HG03558 (cell line): ENCODE measurements at regions not wholly inside any gene's neighbourhood (a gene's known extent, or its start where the extent isn't known, plus 50 kb on each side); places are given as distances from the start of the nearest gene placed in this dataset.
"Not testable (repeated sequence)": the region's sequence is repeated elsewhere in the genome, so short reads cannot be mapped to it uniquely, and the experiment has no call there.

ENCODE experiments used
- ATAC-seq: cut with Tn5 transposase; IDR thresholded peaks from one replicate; pipeline ENCODE4 v1.9.1; 2021; ENCODE audit warnings: moderate number of reproducible peaks; ENCODE audit not compliant: unreplicated experiment; ENCODE audit errors: extremely low read depth

DNA sequence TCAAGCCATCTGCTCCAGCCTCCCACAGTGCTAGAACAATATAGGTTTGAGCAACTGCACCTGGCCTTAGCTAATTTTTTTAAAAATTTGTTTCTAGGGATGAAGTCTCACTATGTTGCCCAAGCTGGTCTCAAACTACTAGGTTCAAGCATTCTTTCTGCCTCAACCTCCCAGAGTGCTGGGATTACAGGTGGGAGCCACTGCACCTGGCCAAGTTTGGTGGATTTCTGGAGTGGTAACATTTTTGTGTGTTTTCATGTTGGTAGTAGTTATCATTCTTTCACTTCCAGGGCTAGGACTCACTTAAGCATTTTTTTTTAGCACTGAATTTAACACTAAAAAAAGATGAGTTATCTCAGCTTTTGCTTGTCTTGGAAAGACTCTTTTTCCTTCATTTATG is 328.0 kb upstream of the RGS6 start:
- ATAC-seq: no peak

DNA sequence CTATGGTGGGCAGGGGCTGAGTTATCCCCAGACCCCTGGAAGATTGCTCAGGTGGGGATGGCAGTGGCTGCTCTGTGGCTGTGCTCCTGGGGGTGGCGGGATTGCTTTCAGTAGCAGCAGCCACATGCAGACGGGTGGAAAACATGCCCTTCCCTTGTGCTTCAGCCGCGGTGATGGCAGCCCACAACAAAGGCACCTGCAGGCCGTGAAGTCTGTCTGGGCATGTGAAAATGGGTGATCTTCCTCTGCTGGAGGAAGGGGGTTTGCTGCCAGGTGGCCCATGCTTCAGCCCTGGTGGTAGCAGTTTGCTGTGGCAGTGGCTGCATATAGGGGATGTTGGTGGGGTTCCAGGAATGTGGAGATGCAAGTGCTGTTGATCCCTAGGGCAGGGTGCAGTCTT is 326.2 kb upstream of the RGS6 start:
- no peak for ATAC-seq

DNA sequence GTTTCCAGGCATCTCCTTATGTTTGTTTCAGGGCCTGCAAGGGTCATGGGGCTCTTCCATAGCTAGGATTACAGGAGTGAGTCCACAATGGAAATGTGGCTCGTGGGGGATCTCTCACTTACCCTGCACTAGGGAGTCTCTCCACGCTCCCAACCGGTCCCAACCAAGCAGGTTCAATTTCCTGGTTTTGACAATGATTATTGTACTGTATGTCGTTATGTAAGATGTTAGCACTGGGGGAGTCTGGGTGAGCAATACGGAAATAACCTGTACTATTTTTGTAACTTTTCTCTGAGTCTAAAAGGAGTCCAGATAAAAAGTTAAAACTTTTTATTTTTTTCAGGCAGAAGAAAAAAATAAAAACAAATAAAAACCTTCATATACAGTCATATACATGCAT is 325.7 kb upstream of the RGS6 start:
- ATAC-seq: no peak

DNA sequence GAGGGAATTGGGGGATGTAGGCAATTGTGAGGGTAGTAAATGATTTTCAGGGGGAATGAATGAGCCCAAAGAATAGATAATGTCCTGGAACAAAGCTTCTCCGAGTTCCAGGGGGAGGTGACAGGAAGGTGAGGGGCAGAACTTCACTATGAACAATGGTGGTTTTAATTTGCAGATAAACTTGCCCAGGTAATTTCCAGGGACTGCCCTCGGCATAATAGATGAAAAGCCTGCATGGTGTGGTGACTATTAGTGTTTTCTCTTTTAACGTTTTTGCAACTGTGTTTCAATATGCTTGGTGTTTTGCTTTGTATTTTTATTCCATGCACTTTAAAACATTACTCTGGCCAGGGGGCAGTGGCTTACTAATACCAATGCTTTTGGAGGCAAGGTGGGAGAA is 325.2 kb upstream of the RGS6 start:
- no peak for ATAC-seq

DNA sequence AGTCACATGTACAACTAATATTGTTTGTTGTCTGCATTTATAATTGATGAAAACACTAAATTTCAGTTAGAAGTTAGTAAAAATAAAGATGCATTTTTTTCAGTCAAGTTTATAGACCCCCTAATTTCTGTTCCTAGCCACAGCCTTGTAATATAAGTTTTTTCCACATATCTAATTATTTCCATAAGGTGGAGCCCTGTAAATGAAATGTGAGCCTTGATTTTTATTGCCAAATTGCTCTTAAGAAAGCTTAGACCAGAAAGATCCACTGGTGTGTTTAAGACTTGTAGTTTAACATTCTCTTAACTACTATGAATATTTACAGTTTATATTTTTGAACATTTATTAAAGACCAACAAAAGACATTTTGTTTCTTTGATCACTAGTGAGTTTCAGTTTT is 322.1 kb upstream of the RGS6 start:
- ATAC-seq: no peak

DNA sequence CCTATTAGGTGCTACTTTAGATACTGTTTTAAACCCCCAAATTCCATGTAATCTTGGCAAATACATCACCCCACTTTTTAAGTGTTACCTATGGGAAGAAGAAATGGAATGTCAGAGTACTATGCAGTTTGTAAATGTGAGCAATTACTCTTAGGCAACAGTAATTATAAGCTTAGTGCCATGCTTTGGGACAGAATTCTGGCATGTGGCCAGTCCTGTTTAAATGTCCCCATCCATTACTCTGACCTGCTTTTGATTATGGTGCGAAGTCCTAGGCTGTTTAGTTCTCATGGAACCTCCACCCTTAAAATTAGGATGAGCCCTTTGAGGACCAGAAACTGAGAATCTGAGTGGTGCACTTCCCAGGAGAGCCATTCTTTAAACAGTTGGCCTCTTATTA is 321.4 kb upstream of the RGS6 start:
- no peak for ATAC-seq

DNA sequence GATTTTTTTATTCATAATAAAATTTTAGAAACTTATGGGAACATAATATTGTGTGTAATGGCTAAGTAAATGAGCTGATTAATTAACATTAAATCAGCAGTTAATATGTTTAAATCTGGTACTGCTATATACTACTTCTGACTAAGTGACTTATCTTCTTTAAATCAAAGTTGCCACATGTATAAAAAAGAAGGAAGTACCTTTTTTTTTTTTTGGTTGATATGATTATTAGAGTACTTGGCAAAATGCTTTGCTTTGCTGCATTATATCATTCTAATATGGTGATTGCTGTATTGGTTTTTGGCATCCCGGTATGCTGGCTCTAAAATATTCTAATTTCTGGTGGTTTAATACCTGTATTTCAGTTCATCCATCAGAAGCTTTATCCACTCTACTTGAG is 319.1 kb upstream of the RGS6 start:
- no peak for ATAC-seq

DNA sequence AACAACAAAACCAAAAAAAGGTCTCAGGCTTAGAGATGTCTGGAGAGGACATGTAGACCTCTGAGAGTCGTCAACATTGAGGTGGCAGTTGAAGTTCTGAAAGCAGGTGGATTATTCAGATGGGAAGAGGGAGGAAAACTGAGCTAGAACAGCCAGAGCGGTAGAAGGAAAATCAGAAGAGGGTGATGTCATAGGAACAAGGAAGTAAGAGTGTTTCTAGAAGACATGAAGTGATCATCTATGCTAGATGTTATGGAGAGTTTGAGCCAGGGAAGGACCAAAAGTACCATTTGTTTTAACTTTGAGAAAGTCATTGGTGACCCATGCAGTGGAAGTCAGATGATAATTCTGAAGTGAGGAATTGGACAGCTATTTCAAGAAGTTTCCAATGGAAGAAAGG is 316.2 kb upstream of the RGS6 start:
- no peak for ATAC-seq

DNA sequence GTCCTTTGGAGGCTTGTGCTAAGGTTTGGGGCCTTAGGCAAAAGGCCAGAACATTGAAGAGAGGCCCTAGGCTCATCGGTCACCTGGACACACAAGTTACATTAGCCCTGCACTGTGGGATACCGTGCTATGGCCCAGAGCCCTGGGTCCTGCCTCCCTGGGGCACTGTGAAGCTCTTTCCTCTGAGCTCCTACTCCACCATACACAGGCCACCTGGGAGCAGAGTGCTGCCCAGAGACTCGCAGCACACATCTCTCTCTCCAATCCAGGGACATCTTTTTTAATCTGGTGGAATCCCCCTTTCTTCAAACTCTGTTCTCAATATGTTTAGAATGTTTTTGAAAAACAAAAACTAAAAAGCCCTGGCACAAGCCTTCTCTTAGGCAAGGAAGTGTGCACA is 314.2 kb upstream of the RGS6 start:
- no peak for ATAC-seq

DNA sequence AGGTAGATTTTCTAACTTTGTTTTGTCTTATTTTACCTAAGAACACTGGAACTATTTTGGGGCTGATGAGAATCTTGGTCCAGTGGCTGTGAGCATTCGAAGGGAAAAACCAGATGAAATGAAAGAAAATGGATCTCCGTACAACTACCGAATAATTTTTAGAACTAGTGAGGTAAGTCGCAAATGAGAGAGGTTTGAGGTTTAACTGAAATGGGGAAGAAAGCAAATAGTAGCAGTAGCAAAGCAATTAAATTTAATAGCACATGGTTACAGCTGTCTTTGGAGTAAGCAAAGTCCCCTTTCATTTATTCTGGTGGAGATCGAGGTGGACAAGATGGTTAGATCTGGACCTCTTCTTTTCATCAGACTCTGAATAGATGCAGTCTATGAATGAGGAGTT is 313.5 kb upstream of the RGS6 start:
- ATAC-seq: no peak

DNA sequence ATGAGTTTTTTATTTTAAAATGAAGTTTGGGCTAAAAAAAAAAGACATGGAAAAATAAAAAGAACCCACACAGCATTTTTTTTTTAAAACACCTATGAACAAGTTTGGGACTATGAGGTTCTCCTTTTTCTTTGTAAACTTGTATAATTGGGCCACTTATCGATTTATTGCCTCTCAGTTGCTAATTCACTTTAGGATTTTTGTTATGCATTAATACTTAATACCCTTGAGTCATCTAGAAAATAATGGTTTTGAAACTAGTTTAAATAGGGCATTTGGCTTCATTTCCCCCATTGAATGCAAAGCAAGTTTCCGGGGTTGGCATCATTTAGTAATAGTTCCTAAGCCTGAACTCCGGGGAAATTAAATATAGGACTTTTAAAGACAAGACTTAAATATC is 312.8 kb upstream of the RGS6 start:
- ATAC-seq: no peak

DNA sequence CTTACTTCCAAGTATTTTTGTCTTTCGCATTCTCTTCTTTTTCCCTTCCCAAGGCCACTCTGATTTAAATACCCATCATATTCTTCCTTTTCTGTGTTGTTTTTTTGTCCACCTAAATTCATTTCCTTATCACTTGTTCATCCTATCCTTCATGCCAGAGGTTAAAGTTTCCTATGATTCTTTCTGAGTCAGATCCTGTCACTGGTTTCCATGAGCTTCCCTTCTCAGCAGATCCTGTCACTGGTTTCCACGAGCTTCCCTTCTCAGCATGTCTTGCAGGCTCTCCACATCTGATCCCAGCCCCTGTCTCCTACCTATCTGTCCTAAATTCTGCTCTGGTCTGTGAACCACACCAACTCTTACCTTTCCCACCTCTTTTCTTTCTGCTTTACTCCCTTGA is 311.8 kb upstream of the RGS6 start:
- ATAC-seq: no peak

DNA sequence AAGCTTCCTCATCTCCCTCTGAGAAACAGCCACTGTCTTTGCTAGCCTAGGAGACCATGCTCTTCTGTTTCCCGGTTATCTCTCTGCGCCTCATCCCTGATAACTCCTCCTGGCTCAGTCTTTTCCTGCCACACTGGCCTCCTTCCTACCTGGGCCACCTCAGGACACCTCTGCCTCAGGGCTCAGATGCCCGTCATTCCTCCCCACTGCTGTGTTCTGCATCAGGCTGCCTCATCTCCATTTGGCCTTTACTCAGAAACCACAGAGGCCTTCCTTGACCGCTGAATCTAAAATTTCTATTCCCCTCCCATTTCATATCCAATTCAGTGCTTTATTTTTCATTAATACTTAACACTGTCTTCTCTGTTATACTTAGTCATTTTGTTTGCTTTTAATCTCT is 311.0 kb upstream of the RGS6 start:
- no peak for ATAC-seq

DNA sequence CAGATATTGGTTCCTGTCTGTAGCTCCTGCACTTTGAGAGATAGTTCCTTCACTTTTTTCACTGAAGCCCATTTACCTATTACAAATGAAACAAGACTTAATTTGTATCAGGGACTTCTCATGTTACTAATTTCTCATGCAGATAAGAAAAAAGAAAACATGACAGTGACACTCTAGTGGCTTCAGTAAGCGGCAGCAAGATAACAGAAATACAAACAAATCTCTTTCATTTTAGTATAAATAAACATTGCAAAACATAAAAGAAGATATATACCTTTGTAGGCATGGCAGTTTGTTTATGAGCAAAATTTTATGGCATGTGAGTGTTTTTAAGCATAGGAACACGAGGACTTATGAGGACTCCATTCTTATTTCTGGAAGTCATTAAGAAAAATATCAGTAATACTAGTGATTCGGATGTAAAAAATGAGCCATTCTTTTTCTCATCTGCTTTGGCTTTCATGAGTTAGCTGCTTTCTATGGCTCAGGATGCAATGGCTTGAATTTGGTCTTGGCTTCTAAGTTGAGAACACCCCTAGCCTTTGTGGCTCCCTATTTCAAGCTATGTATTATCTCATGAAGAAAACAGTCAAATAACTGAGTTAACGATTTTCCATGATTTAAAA is 310.1 kb upstream of the RGS6 start:
- no peak for ATAC-seq

DNA sequence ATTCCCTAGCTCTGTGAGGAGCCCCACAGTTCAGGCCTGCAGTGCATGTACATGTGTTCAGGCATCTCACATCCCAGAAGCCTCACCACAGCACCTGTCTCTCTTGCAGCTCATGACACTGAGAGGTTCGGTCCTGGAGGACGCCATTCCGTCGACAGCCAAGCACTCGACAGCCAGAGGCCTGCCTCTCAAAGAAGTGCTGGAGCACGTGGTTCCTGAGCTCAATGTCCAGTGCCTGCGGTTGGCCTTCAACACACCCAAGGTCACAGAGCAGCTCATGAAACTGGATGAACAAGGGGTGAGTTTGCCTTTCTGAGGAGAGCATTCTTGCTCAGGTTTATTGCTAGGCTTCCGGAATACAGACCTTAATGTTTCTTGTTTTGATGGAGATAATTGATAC is 308.3 kb upstream of the RGS6 start:
- ATAC-seq: no peak

DNA sequence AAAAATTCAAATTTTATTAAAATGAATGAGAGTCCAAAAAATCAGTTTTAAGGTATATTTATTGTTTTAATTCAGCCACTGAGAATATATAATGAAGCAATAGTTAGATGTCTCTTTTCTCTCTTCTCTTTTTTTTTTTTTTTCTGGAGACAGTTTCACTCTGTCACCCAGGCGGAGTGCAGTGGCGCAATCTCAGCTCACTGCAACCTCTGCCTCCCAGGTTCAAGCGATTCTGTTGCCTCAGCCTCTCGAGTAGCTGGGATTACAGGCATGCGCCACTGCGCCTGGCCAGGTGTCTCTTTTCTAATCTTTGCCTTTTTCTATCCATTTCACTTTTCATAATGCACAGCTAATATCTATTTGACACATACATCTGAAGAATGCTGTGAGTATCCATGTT is 307.1 kb upstream of the RGS6 start:
- no peak for ATAC-seq

DNA sequence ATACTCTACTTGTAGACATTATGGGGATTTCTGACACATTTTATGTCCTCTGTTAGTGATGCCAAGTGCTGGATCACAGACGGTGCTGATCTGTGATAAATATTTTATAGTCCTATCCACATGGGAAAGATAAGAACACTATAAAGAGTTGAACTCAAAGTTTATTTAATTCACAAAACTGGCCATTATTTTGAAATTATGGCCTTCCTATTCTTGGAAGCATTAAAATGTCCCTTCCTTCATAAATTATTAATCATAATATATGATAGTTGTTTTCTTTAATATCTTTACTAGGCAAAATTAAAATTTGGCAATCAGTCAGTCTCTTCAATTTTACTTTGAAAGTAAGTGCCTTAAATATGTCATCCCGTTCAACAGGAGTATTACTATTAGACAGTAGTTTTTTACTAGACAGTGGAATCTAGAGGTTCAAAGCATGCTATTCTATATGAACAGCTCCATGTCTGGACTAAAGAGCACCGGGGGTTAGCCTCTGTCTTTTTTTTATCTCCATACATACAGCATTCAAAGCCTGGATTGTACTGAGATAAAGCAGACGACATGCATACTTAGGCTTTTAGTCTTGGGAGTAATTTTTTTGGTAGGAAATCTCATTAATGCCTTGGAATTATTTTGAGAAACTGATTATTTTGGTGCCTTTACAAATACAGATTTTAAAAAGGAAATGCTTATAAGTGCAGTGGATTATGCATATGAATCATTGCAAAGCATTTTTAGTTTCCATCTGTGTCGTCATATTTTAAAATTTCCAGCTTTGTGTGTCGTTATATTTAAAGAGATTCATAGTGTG is 306.1 kb upstream of the RGS6 start:
- no peak for ATAC-seq

DNA sequence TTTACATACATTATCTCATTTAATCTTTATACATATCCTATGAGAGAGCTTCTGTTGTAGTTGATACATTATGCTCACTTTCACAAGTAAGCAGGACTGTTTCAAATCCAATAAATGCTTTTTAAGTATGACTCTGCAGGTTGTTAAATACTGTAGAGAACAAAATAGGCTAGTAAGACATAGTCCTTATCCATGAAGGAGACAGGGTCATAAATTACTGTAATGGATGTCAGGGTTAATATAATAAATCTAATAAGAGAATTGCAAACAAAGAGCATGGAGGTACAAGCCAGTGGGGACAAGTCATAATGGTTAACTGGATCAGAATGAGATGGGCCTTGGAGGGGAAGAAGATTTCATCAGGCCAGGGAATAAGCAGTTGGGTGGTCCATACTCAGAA is 303.8 kb upstream of the RGS6 start:
- ATAC-seq: no peak

DNA sequence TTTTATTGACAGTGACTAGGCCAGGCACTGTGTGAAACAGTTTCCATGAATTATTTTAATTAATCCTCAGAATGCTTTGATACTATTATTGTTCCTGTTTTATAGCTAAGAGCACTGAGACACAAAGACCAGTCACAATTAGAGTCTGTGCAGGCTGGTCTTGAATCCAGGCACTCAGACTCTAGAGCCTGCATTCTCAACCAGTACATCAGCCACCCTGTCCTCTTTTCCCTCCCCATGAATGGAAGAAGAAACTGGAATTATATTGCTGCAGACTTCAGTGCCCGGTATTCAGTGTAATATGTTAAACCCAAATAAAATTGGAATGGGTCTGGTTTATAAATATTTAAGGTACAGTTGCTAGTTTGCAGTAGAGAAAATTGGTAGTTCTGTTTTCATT is 303.0 kb upstream of the RGS6 start:
- no peak for ATAC-seq

DNA sequence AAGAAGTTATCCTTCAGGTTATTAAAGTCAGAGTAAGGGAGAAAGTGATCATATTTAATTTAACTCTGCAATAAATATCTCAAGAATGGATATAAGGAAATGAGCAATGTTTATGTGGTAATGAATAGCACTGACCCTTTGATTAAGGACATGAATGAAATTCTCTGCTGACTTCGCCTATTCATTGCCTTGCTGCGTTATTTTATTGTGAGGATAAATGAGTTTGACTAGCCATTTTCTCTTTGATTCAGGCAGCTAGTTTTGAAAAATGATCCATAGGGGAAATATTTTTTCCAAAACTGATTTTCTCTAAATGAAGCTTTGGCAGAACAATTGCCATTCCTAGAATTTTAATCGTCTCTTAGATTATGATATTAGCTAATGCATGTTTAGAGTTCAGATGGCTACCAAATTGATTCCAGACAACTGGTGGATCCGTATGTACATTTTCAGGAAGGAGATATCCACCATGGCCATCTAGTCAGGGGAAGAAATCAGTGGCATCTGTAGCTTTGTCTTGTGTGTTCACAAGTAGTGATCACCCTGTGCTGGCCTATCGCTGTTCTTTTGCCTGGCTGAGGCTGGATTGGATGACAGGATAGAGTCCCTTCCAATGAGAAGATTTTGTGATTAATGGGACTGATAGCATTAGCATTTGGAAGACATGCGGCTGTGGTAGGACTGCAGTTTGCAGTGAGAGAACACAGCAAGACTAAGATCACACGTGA is 302.3 kb upstream of the RGS6 start:
- ATAC-seq: no peak

DNA sequence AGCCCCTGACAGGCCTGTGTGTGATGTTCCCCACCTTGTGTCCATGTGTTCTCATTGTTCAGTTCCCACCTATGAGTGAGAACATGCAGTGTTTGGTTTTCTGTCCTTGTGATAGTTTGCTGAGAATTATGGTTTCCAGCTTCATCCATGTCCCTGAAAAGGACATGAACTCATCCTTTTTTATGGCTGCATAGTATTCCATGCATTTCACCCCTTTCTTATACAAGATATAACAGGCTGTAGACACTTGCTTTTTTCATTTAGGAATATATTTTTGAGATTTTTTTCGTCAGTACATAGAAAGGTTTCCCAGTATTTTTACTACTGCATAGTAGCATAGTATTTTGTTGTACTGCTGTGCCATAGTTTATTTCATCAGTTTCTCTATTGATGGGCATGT is 301.2 kb upstream of the RGS6 start:
- ATAC-seq: not testable (repeated sequence)
